ENCODE measurements at regions not wholly inside any gene's neighbourhood (a gene's known extent, or its start where the extent isn't known, plus 50 kb on each side); places are given as distances from the start of the nearest gene placed in this dataset.

DNA sequence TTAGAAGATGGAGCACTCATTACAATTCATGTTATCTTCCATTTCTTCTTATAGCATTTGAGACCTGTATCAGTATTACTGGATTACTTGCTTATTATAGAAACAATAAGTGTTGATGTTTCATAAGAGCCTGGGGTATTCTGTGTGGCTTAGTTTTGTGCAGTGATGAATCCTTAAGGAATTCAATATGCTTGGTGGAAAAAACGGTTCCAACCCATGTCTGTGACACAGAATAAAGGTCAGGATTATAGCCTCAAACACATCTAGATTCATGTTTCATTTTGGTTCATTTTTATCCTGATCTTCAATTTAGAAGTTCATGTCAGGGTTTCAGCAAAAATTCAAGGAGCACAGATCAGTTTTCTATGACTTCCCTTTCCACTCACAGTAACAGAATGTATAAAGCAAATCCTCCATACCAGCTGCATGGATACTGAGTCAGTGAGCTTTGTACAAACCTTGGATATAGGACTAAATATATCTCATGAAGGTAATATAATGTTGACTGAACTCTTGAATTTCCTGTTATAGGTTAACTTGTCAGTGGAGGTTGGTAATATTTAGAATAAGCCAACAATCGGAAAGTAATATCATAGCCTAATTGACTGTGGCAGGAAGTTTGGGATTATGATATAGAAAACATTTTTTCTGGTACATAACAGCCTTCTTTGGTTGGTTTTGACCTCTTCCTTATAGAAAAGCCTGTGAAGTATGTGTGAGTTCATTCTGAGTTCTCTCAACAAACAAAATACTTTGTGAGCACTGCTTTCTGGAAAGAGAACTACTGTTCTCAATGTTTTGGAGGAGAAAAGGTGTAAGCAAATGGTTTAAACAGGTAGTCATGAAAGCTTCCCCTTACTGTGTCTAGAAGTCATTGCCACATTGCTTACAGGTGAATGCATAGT, 218.2 kb upstream of the TPM1 start:
- TF ChIP-seq, protein P1, sequence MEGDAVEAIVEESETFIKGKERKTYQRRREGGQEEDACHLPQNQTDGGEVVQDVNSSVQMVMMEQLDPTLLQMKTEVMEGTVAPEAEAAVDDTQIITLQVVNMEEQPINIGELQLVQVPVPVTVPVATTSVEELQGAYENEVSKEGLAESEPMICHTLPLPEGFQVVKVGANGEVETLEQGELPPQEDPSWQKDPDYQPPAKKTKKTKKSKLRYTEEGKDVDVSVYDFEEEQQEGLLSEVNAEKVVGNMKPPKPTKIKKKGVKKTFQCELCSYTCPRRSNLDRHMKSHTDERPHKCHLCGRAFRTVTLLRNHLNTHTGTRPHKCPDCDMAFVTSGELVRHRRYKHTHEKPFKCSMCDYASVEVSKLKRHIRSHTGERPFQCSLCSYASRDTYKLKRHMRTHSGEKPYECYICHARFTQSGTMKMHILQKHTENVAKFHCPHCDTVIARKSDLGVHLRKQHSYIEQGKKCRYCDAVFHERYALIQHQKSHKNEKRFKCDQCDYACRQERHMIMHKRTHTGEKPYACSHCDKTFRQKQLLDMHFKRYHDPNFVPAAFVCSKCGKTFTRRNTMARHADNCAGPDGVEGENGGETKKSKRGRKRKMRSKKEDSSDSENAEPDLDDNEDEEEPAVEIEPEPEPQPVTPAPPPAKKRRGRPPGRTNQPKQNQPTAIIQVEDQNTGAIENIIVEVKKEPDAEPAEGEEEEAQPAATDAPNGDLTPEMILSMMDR (IDR thresholded peaks at IDR 0.05; ENCODE audit: unreplicated experiment), result no peak
- H3K4me1 Mint-ChIP-seq, result peaks cover 23% of the 10 kb centered on the region
- H3K4me3 Mint-ChIP-seq, result no peak overlapping the region
- no peaks in the 10 kb centered on the region for H3K36me3 Mint-ChIP-seq
- H3K9me3 Mint-ChIP-seq, result no peaks in the 10 kb centered on the region
- no peak for DNase-seq (ENCODE audit: low spot score in 2 of 2, unreplicated experiment in 2 of 2)
- no peaks in the 10 kb centered on the region for H3K27me3 Mint-ChIP-seq (ENCODE audit: low read depth)
- peak overlapping the region; percentile 62 for H3K27ac Mint-ChIP-seq

- Mint-ChIP-seq H3K4me3 (no peak overlapping the region), H3K27ac (no peak overlapping the region), H3K9me3 (peaks cover 3% of the 10 kb centered on the region), H3K36me3 (no peaks in the 10 kb centered on the region), H3K27me3 (ENCODE audit: low read depth) (no peaks in the 10 kb centered on the region), H3K4me1 (peaks cover 27% of the 10 kb centered on the region)
- TF ChIP-seq, protein P1 (IDR thresholded peaks at IDR 0.05; ENCODE audit: unreplicated experiment), result no peak
- DNase-seq (ENCODE audit: low spot score in 2 of 2, unreplicated experiment in 2 of 2), result no peak
These were observed 217.4 kb upstream of the TPM1 start for GRCh38 chr15:62825191-62825590.

DNA sequence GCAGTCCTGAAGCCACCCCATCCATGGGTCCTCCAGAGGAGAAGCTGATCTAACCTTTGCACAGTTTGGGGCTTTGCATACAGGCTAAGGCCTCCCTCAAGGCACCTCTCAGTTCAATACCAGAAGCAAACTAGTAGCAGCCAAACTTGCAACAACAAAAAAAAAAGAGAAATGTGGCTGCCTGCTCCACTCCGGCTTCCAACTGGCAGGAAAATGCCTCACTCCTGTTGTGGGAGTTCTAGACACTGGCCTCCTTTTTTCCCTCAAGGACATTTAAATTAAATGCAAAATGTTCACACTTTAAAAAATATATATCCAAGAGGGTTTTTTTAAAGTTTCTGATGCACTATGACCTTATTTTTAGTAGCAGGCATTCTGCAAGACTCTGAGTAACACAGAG, 216.0 kb upstream of the TPM1 start:
- Mint-ChIP-seq H3K4me3 (no peak overlapping the region), H3K27me3 (ENCODE audit: low read depth) (no peaks in the 10 kb centered on the region), H3K27ac (no peak overlapping the region), H3K9me3 (peaks cover 3% of the 10 kb centered on the region), H3K4me1 (peaks cover 35% of the 10 kb centered on the region), H3K36me3 (no peaks in the 10 kb centered on the region)
- TF ChIP-seq, protein P1 (IDR thresholded peaks at IDR 0.05; ENCODE audit: unreplicated experiment), result no peak
- DNase-seq (ENCODE audit: low spot score in 2 of 2, unreplicated experiment in 2 of 2), result no peak

GRCh38 chr15:62828364-62828763, 214.2 kb upstream of the TPM1 start:
- DNase-seq (ENCODE audit: low spot score in 2 of 2, unreplicated experiment in 2 of 2), result no peak
- H3K4me1 Mint-ChIP-seq, result peaks cover 38% of the 10 kb centered on the region
- H3K36me3 Mint-ChIP-seq, result no peaks in the 10 kb centered on the region
- H3K4me3 Mint-ChIP-seq, result no peak overlapping the region
- TF ChIP-seq, protein P1 (IDR thresholded peaks at IDR 0.05; ENCODE audit: unreplicated experiment), result no peak
- peaks cover 3% of the 10 kb centered on the region for H3K9me3 Mint-ChIP-seq
- H3K27me3 Mint-ChIP-seq (ENCODE audit: low read depth), result no peaks in the 10 kb centered on the region
- peak overlapping the region; percentile 69 for H3K27ac Mint-ChIP-seq

GRCh38 chr15:62832231-62832630, 210.3 kb upstream of the TPM1 start:
- H3K27me3 Mint-ChIP-seq (ENCODE audit: low read depth), result no peaks in the 10 kb centered on the region

More at GRCh38 chr15:62832231-62832630, 210.3 kb upstream of the TPM1 start:
- TF ChIP-seq, protein P1 (IDR thresholded peaks at IDR 0.05; ENCODE audit: unreplicated experiment), result no peak
- no peak for DNase-seq (ENCODE audit: low spot score in 2 of 2, unreplicated experiment in 2 of 2)
- Mint-ChIP-seq H3K4me3 (no peak overlapping the region), H3K27ac (no peak overlapping the region), H3K9me3 (peaks cover 3% of the 10 kb centered on the region), H3K4me1 (peaks cover 31% of the 10 kb centered on the region), H3K36me3 (peaks cover 15% of the 10 kb centered on the region)
